ENCODE measurements at regions not wholly inside any gene's neighbourhood (a gene's known extent, or its start where the extent isn't known, plus 50 kb on each side); places are given as distances from the start of the nearest gene placed in this dataset.

DNA sequence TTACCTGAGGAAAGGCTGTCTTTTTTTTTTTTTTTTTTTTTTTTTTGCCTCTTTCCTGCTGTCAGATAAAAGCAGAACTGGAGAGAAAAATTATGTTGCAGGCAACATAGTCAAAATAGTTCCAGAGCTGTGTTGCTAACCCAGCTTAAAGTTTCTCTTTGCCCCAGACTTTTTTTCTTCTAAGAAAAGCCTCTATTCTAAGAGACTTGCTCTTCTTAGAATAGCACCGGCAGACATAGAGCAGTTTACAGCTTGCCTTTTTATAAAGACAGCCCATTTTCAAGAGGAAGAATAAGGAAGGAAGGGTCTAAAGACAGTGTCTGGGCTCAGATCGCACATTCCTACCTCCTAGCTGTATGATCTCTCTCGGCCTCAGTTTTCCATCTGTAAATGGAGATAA lies 88.7 kb downstream of the TENT5C start:
- TF ChIP-seq, protein P1, sequence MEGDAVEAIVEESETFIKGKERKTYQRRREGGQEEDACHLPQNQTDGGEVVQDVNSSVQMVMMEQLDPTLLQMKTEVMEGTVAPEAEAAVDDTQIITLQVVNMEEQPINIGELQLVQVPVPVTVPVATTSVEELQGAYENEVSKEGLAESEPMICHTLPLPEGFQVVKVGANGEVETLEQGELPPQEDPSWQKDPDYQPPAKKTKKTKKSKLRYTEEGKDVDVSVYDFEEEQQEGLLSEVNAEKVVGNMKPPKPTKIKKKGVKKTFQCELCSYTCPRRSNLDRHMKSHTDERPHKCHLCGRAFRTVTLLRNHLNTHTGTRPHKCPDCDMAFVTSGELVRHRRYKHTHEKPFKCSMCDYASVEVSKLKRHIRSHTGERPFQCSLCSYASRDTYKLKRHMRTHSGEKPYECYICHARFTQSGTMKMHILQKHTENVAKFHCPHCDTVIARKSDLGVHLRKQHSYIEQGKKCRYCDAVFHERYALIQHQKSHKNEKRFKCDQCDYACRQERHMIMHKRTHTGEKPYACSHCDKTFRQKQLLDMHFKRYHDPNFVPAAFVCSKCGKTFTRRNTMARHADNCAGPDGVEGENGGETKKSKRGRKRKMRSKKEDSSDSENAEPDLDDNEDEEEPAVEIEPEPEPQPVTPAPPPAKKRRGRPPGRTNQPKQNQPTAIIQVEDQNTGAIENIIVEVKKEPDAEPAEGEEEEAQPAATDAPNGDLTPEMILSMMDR (IDR thresholded peaks at IDR 0.05; ENCODE audit: low read depth, low read length, missing control alignments), result no peak
- DNase-seq (ENCODE audit: low read depth), result no peak
- H3K4me3 ChIP-seq (ENCODE audit: low read depth, low read length), result no peak overlapping the region

GRCh38 chr1:117695796-117696490 lies 90.1 kb downstream of the TENT5C start:
- TF ChIP-seq, protein P1 (IDR thresholded peaks at IDR 0.05; ENCODE audit: low read depth, low read length, missing control alignments), result no peak
- H3K4me3 ChIP-seq (ENCODE audit: low read depth, low read length), result no peak overlapping the region
- no peak for DNase-seq (ENCODE audit: low read depth)

DNA sequence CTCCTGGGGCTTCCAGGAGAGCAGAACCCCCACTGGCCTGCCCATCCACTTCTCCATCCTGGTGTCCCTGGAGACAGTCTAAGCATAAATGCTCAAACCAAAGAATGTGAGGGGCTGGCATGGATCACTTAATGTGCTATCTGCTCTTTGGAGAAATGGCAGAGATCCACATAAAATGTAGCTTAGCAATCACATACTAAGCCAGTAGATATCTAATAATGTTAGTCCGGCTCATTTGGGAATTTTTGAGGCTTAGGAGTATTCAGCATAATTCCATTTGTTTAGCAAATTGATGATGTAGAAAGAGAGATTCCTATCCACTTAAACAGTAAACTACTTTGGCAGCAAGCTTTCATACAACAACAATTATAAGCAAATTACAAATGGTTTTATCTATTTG lies 90.7 kb downstream of the TENT5C start:
- TF ChIP-seq, protein P1 (IDR thresholded peaks at IDR 0.05; ENCODE audit: low read depth, low read length, missing control alignments), result no peak
- DNase-seq (ENCODE audit: low read depth), result no peak
- H3K4me3 ChIP-seq (ENCODE audit: low read depth, low read length), result no peak overlapping the region

- no peak for DNase-seq (ENCODE audit: low read depth)
- TF ChIP-seq, protein P1 (IDR thresholded peaks at IDR 0.05; ENCODE audit: low read depth, low read length, missing control alignments), result no peak
- no peak overlapping the region for H3K4me3 ChIP-seq (ENCODE audit: low read depth, low read length)
Measured at GRCh38 chr1:117697220-117697781, 91.5 kb downstream of the TENT5C start.

GRCh38 chr1:117698398-117699160 lies 92.7 kb downstream of the TENT5C start:
- DNase-seq (ENCODE audit: low read depth), result no peak
- TF ChIP-seq, protein P1 (IDR thresholded peaks at IDR 0.05; ENCODE audit: low read depth, low read length, missing control alignments), result no peak

GRCh38 chr1:117699953-117700352 lies 94.1 kb downstream of the TENT5C start:
- H3K4me3 ChIP-seq (ENCODE audit: low read depth, low read length), result no peak overlapping the region
- TF ChIP-seq, protein P1 (IDR thresholded peaks at IDR 0.05; ENCODE audit: low read depth, low read length, missing control alignments), result no peak
- no peak for DNase-seq (ENCODE audit: low read depth)

More at GRCh38 chr1:117698398-117699160, 92.7 kb downstream of the TENT5C start:
- H3K4me3 ChIP-seq (ENCODE audit: low read depth, low read length), result no peak overlapping the region

Data from GM12864 (cell line).